CD4-positive, alpha-beta T cell treated with Interleukin-15 for 4 hours (primary cell): ENCODE measurements at regions not wholly inside any gene's neighbourhood (a gene's known extent, or its start where the extent isn't known, plus 50 kb on each side); places are given as distances from the start of the nearest gene placed in this dataset.
"Not testable (repeated sequence)": the region's sequence is repeated elsewhere in the genome, so short reads cannot be mapped to it uniquely, and the experiment has no call there.

Experiments used
- DNase-seq: peaks from one replicate; pipeline ENCODE4 v3.0.0-alpha.2; 2020; ENCODE audit warnings: low spot score

- DNase-seq, result no peak
These were observed 80.8 kb upstream of the PAX2 start for GRCh38 chr10:100664316-100665149.

- DNase-seq, result not testable (repeated sequence)
These were observed 78.7 kb upstream of the PAX2 start for GRCh38 chr10:100666634-100667033.

GRCh38 chr10:100669616-100670015 is 75.8 kb upstream of the PAX2 start:
- DNase-seq, result no peak

GRCh38 chr10:100670368-100670767 is 75.0 kb upstream of the PAX2 start:
- no peak for DNase-seq

- peak; percentile 52 for DNase-seq
These were observed 74.4 kb upstream of the PAX2 start for GRCh38 chr10:100670828-100671479.

- DNase-seq, result no peak
These were observed 73.2 kb upstream of the PAX2 start for GRCh38 chr10:100672199-100672598.

- no peak for DNase-seq
These were observed 68.0 kb upstream of the PAX2 start for GRCh38 chr10:100677290-100677945.

GRCh38 chr10:100679327-100679726 is 66.1 kb upstream of the PAX2 start:
- DNase-seq, result no peak

- DNase-seq, result no peak
These were observed 62.4 kb upstream of the PAX2 start for GRCh38 chr10:100683004-100683403.

- no peak for DNase-seq
These were observed 61.7 kb upstream of the PAX2 start for GRCh38 chr10:100683545-100684300.

- no peak for DNase-seq
These were observed 60.6 kb upstream of the PAX2 start for GRCh38 chr10:100684688-100685235.

GRCh38 chr10:100685331-100685730 is 60.1 kb upstream of the PAX2 start:
- DNase-seq, result no peak

- DNase-seq, result no peak
These were observed 58.0 kb upstream of the PAX2 start for GRCh38 chr10:100687143-100688003.

- no peak for DNase-seq
These were observed 57.2 kb upstream of the PAX2 start for GRCh38 chr10:100688201-100688600.

GRCh38 chr10:100693821-100694220 is 51.6 kb upstream of the PAX2 start:
- DNase-seq, result no peak
